Spleen (tissue), 7 donors: ENCODE measurements at regions not wholly inside any gene's neighbourhood (a gene's known extent, or its start where the extent isn't known, plus 50 kb on each side); places are given as distances from the start of the nearest gene placed in this dataset.

Experiments used
- POLR2A ChIP-seq, 3 donors: fragments of 450-650 bp; IDR thresholded peaks; one replicate each; pipeline ENCODE4 v1.5.1; 2017; ENCODE audit warnings: antibody characterized with exemption in 3 of 3, mild to moderate bottlenecking in 1 of 3
- TF ChIP-seq, protein P1 (sequence below), 11 experiments: fragments of 200-600 bp in 7 of 11; fragments of 450-650 bp in 4 of 11; sonication (generic) in 4 of 11; IDR thresholded peaks in 8 of 11; conservative IDR thresholded peaks in 3 of 11; 1 replicate in 7 of 11; 2 replicates in 4 of 11; pipeline versions ENCODE4 v1.4.0 to v1.8.0; 2016 to 2021; ENCODE audit warnings: antibody characterized with exemption in 11 of 11, inconsistent platforms in 4 of 11, mild to moderate bottlenecking in 1 of 11
- donor health status: DM: no; HTN: no; CAD: no; lungs with moderate emphysema.
- donor health status: DM: no; HTN: no; CAD: no.
- donor health status: DM: no; HTN: no; CAD: no.

DNA sequence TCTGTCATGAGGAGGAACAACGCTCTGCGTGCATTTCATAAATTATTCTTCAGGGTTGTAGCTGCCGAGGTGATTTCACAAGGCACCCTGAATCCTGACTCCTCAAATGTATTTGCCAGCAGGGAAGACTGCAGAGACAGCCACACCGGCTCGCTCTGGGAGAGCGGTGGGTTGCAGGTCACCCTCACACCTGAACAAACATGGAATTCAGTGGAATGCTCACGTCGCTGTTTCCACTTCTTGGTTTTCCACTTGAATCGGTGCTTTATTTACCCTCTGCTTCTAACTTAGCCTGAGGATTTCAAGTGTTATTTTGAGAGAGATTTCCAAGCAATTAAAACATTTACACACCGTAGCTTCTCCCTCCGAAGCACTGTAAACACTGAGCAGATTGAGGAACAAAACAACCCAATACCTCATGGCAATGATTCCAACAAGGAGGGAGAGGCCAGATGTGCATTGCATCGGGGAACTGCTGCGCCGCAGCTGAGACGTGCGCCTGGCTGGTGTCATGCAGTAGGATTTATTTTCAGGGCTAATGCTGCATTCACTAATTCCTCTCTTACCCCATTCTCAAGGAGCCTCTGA, 59.5 kb upstream of the GGTLC1 start:
- TF ChIP-seq, protein P1, sequence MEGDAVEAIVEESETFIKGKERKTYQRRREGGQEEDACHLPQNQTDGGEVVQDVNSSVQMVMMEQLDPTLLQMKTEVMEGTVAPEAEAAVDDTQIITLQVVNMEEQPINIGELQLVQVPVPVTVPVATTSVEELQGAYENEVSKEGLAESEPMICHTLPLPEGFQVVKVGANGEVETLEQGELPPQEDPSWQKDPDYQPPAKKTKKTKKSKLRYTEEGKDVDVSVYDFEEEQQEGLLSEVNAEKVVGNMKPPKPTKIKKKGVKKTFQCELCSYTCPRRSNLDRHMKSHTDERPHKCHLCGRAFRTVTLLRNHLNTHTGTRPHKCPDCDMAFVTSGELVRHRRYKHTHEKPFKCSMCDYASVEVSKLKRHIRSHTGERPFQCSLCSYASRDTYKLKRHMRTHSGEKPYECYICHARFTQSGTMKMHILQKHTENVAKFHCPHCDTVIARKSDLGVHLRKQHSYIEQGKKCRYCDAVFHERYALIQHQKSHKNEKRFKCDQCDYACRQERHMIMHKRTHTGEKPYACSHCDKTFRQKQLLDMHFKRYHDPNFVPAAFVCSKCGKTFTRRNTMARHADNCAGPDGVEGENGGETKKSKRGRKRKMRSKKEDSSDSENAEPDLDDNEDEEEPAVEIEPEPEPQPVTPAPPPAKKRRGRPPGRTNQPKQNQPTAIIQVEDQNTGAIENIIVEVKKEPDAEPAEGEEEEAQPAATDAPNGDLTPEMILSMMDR (IDR thresholded peaks at IDR 0.05 in 8 of 11, conservative IDR thresholded peaks at IDR 0.05 in 3 of 11), result no peak
- no peak for TF ChIP-seq POLR2A (IDR thresholded peaks at IDR 0.05)
